Stimulated activated CD8-positive, alpha-beta memory T cell treated with anti-CD3 and anti-CD28 coated beads, Interleukin-7, amount 100 ng/mL, for 48 hours (primary cell): ENCODE measurements at regions not wholly inside any gene's neighbourhood (a gene's known extent, or its start where the extent isn't known, plus 50 kb on each side); places are given as distances from the start of the nearest gene placed in this dataset.

Experiments
- DNase-seq, 2 donors: peaks; one replicate each; pipeline ENCODE4 v3.0.0-alpha.2; 2020; ENCODE audit warnings: low read depth in 1 of 2; ENCODE audit errors: extremely low read depth in 1 of 2

DNA sequence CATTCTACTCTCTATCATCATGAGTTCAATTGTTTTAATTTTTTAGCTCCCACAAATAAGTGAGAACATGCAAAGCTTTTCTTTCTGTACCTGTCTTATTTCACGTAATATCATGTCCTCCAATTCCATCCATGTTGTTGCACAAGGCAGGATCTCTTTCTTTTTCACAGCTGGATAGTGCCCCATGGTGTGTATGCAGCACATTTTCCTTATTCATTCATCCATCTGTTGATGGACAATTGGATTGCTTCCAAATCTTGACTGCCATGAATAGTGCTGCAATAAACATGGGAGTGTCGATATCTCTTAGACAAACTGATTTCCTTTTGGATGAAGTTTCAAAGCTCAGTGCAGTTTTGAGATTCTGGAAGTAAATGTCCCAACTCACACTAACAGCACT is 326.9 kb downstream of the FGF9 start:
- DNase-seq = no peak

GRCh38 chr13:21998279-21998990 is 327.6 kb downstream of the FGF9 start:
- no peak for DNase-seq

GRCh38 chr13:21999666-22000065 is 328.8 kb downstream of the FGF9 start:
- DNase-seq = no peak

- DNase-seq = no peak
Measured at GRCh38 chr13:22000191-22000590, 329.3 kb downstream of the FGF9 start.

GRCh38 chr13:22001336-22001735 is 330.5 kb downstream of the FGF9 start:
- no peak for DNase-seq

DNA sequence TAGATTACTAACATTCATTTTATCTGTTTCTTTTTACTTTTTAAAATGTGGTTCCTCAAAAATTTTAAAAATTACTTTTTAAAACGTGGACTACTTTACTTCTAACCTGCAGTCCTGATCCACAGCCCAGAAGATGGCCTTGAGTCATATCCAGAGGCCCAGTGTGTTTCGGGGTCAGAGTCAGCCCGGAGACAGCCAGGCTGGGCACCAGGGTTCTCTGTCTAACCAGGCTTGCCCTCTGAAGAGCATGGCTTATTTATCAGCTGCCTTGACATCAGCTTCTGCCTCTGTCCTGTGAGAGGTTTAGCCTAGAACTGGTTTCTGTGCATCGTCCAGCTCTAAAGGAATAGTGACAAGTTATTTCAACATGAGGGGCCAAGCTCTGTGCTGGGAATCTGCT is 332.0 kb downstream of the FGF9 start:
- no peak for DNase-seq

DNA sequence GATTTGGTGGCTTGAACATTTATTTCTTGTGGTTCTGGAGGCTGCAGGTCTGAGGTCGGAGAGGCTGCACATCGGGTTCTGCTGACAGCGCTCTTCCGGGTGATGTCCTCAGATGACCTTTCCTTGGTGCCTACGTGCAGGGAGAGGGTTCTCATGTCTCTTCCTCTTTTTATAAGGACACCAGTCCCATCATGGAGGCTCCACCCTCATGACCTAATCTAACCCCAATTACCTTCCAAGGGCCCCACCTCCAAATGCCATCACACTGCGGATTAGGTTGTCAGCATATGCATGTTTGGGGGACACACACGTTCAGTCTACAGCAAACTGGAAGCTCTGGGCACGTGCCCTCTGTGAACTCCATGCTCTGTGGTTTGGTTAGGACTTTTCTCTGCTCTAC is 338.6 kb downstream of the FGF9 start:
- no peak for DNase-seq

DNA sequence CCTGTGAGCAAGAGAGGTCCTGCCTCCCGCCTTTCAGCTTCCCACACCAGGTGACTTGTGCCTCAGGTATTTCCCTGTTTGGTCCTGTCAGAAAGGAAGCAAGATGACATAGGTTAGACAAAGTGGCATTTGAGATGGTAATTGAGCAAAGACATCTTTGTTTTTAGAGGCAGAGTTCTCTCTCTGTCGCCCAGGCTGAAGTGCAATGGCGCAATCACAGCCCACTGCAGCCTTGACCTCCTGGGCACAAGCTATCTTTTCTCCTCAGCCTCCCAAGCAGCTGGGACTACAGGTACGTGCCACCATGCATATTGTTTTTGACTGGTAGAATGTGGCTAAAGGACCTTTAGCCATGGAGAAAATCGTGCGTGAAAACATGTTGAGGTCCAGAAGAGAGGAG is 339.1 kb downstream of the FGF9 start:
- no peak for DNase-seq

GRCh38 chr13:22012686-22013085 is 341.8 kb downstream of the FGF9 start:
- DNase-seq = no peak

GRCh38 chr13:22014469-22014868 is 343.6 kb downstream of the FGF9 start:
- no peak for DNase-seq

DNA sequence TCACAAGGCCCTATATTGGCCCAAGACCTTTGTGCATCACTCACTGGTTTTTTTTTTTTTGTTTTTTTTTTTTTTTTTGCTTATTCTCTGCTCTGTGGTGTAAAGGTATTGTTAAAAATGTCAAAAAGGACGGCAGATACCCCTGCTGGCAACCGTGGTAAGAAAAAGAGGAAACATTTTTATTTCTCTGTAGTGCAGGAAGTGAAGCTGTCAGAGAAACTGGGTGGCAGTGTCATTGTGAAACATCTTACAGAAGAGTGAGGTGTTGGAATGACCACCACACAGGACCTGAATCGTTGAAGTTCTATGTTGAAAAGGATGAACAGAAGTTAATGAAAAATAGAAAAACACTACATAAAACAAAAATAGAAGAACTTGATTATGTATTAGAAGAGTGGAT is 346.4 kb downstream of the FGF9 start:
- DNase-seq = no peak

DNA sequence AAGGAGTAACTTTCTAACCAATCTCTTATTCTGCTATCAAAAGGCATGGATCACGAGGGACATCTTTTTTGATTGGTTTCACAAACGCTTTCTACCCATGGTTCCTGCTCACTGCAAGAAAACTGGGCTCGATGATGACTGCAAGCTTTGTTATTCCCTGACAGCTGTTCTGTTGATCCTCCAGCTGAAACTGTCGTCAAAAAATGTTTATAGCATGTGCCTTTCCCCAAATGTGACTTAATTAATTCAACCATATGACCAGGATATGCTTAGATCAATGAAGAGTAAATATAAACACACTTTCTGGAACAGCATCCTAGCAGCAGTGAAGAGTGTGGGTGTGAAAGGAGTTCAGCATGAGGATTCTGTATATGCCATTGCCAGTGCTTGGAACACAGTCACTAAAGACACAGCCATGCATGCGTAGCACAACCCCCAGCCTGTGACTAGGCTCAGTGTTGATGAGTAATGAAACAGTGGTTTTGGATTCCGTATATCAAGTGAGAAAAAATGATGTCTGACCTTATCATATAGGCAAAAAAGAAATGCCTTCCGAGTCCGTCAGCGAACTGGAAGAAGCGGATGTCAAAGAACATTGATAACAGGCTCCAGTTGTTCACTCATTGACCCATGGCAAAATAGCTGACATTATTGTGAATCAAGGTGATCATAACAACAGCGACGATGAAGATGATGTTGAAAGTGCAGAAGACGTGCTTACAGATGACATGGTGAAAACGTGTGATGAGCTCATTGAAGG is 347.4 kb downstream of the FGF9 start:
- no peak for DNase-seq

- no peak for DNase-seq
Measured at GRCh38 chr13:22018836-22019210, 347.9 kb downstream of the FGF9 start.

DNA sequence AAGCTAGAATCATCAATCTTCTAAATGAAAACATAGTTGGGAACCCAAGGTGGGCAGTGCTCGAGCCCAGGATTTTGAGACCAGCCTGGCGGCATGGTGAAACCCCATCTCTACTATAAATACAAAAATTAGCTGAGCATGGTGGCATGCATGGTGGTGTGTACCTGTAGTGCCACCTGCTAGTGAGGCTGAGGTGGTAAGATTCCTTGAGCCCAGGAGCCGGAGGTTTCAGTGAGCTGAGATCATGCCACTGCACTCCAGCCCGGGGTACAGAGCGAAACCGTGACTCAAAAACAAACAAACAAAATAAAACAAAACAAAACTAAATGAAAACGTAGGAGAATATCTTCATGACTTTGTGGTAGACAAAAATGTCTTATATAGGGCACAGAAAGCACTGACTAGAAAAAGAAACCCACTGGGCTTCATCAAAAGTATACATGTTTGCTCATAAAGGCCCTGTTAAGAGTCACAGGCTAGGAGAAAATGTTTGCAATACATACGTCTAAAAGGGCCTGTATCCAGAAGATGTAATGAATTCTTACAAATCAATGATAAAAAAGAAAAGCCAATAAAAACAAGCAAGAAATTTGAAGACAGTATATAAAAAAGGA is 353.6 kb downstream of the FGF9 start:
- no peak for DNase-seq

- no peak for DNase-seq
Measured at GRCh38 chr13:22027566-22027965, 356.7 kb downstream of the FGF9 start.

GRCh38 chr13:22028831-22029230 is 358.0 kb downstream of the FGF9 start:
- DNase-seq = no peak

DNA sequence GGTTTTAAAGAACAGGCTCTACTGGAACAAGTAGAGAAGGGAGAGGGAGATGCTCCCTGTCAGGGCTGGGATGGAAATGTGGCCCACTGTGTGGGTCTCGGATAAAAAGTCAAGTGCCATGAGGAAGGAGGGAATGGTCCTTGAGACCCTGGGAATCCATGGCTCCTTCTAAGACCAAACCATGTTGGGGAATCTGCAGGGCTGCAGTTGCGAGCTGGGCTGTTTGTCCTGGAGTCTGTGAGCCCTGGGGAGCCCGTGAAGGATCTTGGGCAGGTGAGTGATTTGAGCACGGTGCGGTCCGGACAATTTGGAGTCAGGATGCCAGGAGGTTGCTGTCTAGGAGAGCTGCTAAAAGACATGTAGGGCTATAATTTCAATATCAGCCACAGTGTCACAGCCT is 359.4 kb downstream of the FGF9 start:
- no peak for DNase-seq

GRCh38 chr13:22031702-22032286 is 360.9 kb downstream of the FGF9 start:
- no peak for DNase-seq

DNA sequence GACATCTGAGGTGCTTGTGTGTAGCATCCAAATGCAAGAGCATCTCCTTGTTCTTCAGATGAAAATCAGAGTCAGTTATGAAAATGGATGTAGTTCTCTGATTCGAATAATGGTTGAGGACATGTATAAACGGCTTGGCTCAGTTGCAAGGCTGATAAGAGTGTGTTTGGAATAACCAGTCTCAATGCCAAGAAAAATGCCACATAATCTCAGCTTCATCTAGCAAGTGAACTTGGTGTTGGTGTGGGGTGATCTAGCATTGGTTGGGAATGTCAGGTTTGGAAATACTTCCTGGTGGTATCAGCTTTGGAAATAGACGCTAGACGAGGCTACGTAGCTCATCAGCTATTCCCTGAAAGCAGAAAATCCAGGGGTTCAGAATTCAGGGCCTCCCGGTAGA is 362.0 kb downstream of the FGF9 start:
- DNase-seq = no peak

- DNase-seq = no peak
Measured at GRCh38 chr13:22039961-22040360, 369.1 kb downstream of the FGF9 start.

- no peak for DNase-seq
Measured at GRCh38 chr13:22040810-22041364, 370.0 kb downstream of the FGF9 start.

DNA sequence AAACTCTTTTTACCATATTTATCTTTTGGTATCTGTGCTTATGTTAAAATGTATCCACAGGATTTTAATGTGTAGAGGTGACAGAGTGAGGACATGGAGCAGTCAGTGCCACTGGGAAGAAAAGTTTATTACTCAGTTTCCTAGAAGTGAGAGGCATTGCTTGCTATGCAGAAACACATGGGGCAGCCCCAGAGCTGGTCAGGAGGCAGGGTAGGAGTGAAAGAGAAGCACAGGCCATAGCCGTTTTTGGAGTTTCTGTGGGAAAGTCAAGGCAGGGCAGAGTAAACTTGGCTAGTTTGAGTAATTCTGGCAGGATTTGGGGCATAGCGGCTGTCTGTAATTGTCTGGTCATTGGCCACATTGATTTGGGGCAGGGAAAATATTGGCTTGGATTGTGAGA is 370.9 kb downstream of the FGF9 start:
- no peak for DNase-seq
